Testis (tissue), 2 donors: ENCODE measurements at regions not wholly inside any gene's neighbourhood (a gene's known extent, or its start where the extent isn't known, plus 50 kb on each side); places are given as distances from the start of the nearest gene placed in this dataset.

ENCODE experiments used
- DNase-seq: peaks from one replicate; pipeline ENCODE4 v3.0.0-alpha.2; 2019
- H3K27ac ChIP-seq, 2 donors: fragments of 200-600 bp; sonication (generic); one replicate each; pipeline ENCODE4 v1.5.1; 2019
- H3K27me3 ChIP-seq: fragments of 200-600 bp; sonication (generic); one replicate; pipeline ENCODE4 v1.5.1; 2019
- H3K36me3 ChIP-seq: fragments of 200-600 bp; sonication (generic); one replicate; pipeline ENCODE4 v1.5.1; 2017; ENCODE audit warnings: low read depth; ENCODE audit errors: missing control alignments
- H3K4me1 ChIP-seq: fragments of 200-600 bp; sonication (generic); one replicate; pipeline ENCODE4 v1.5.1; 2019
- H3K4me3 ChIP-seq, 2 donors: fragments of 200-600 bp; sonication (generic); one replicate each; pipeline ENCODE4 v1.5.1; 2017 to 2019
- H3K9me3 ChIP-seq: fragments of 200-600 bp; sonication (generic); one replicate; pipeline ENCODE4 v1.5.1; 2017
- CTCF ChIP-seq, 3 experiments: fragments of 450-650 bp in 2 of 3; fragments of 200-600 bp in 1 of 3; sonication (generic) in 1 of 3; IDR thresholded peaks; one replicate each; pipeline ENCODE4 v1.5.1; 2016 to 2019; ENCODE audit warnings: antibody characterized with exemption in 3 of 3, mild to moderate bottlenecking in 2 of 3, moderate library complexity in 1 of 3
- POLR2A ChIP-seq: fragments of 450-650 bp; IDR thresholded peaks from one replicate; pipeline ENCODE4 v1.6.1; 2017; ENCODE audit warnings: antibody characterized with exemption, mild to moderate bottlenecking, moderate library complexity
- WGBS, 2 donors: methylation state at CpG; one replicate each; pipeline ENCODE4 v1.1.5; 2018; 5-methylcytosine and 5-hydroxymethylcytosine counted together
- intact Hi-C: fragments of 100-400 bp; cut with DNase I; formaldehyde crosslinking; loops from one replicate; pipeline ENCODE4 v1.15.1; 2023; ENCODE audit warnings: low total_unique reads

GRCh38 chr5:175250426-175250825 is 193.6 kb downstream of the DRD1 start:
- intact Hi-C loops: no loop called here
- H3K27me3 ChIP-seq: no peaks in the 10 kb centered on the region
- H3K36me3 ChIP-seq: no peaks in the 10 kb centered on the region
- DNase-seq: no peak
- no peaks in the 10 kb centered on the region for H3K4me1 ChIP-seq
- H3K9me3 ChIP-seq: no peaks in the 10 kb centered on the region
- H3K4me3 ChIP-seq: no peak overlapping the region
- WGBS, 2 donors: 81 to 85% methylated on average over 4 of the region's 4 CpGs
- TF ChIP-seq CTCF (IDR thresholded peaks at IDR 0.05) (no peak), POLR2A (no peak)
- H3K27ac ChIP-seq: no peak overlapping the region

- no peak for TF ChIP-seq CTCF (IDR thresholded peaks at IDR 0.05)
- no peak for TF ChIP-seq POLR2A
- Histone ChIP-seq H3K4me3 (no peak overlapping the region), H3K36me3 (no peaks in the 10 kb centered on the region), H3K27ac (no peak overlapping the region), H3K9me3 (no peaks in the 10 kb centered on the region), H3K4me1 (no peaks in the 10 kb centered on the region), H3K27me3 (no peaks in the 10 kb centered on the region)
- intact Hi-C loops: no loop called here
- no peak for DNase-seq
- WGBS, 2 donors: 73 to 86% methylated on average over 6 of the region's 6 CpGs
Observed at GRCh38 chr5:175248416-175248905, 195.5 kb downstream of the DRD1 start.

- H3K4me1 ChIP-seq: no peaks in the 10 kb centered on the region
- H3K9me3 ChIP-seq: no peaks in the 10 kb centered on the region
- DNase-seq: no peak
- no peaks in the 10 kb centered on the region for H3K36me3 ChIP-seq
- no peak overlapping the region for H3K4me3 ChIP-seq
- no peaks in the 10 kb centered on the region for H3K27me3 ChIP-seq
- no peak overlapping the region for H3K27ac ChIP-seq
- WGBS, 2 donors: 51 to 64% methylated on average over 4 of the region's 4 CpGs
- intact Hi-C loops: no loop called here
- TF ChIP-seq POLR2A (no peak), CTCF (IDR thresholded peaks at IDR 0.05) (no peak)
Observed at GRCh38 chr5:175246889-175247520, 197.0 kb downstream of the DRD1 start.

- DNase-seq: no peak
Observed at GRCh38 chr5:175246242-175246888, 197.6 kb downstream of the DRD1 start.

More at GRCh38 chr5:175246242-175246888, 197.6 kb downstream of the DRD1 start:
- 75 to 77% methylated on average over 8 of the region's 8 CpGs for WGBS, 2 donors
- Histone ChIP-seq H3K27me3 (no peaks in the 10 kb centered on the region), H3K4me3 (no peak overlapping the region), H3K36me3 (no peaks in the 10 kb centered on the region), H3K27ac (no peak overlapping the region), H3K9me3 (no peaks in the 10 kb centered on the region), H3K4me1 (no peaks in the 10 kb centered on the region)
- intact Hi-C loops: no loop called here
- no peak for TF ChIP-seq CTCF (IDR thresholded peaks at IDR 0.05)
- TF ChIP-seq POLR2A: no peak
